ENCODE measurements at regions not wholly inside any gene's neighbourhood (a gene's known extent, or its start where the extent isn't known, plus 50 kb on each side); places are given as distances from the start of the nearest gene placed in this dataset.

- no peak overlapping the region for H2BK12ac ChIP-seq (ENCODE audit: insufficient read length, low read depth, low read length)
- no peak overlapping the region for H3K9ac ChIP-seq (ENCODE audit: extremely low read depth, insufficient read length, low read length)
- H2BK5ac ChIP-seq (ENCODE audit: insufficient read length, low read length): no peak overlapping the region
- no peak overlapping the region for H3T11ph ChIP-seq (ENCODE audit: low read length)
- Mint-ChIP-seq H3K4me3 (no peak overlapping the region), H3K9me3 (peaks cover 7 to 8% of the 10 kb centered on the region in 2 experiments; a peak in 3 of 5 replicates), H3K4me1 (peaks cover 9 to 10% of the 10 kb centered on the region in 2 experiments), H3K36me3 (ENCODE audit: insufficient read depth in 1 of 3, low read depth in 3 of 3) (peaks cover 0 to 7% (median 0%) of the 10 kb centered on the region in 3 experiments; a peak in 3 of 7 replicates), H3K27ac (no peak overlapping the region), H3K27me3 (ENCODE audit: low read depth) (peaks cover 8% of the 10 kb centered on the region)
- no peak overlapping the region for H2BK120ac ChIP-seq (ENCODE audit: low read depth, low read length, poor library complexity, severe bottlenecking)
- H3K4ac ChIP-seq (ENCODE audit: low read depth, low read length): no peak overlapping the region
- H3K79me2 ChIP-seq (ENCODE audit: insufficient read depth, low read length): no peaks in the 10 kb centered on the region
- no peak overlapping the region for H4K5ac ChIP-seq (ENCODE audit: insufficient read length, low read depth, low read length)
- TF ChIP-seq CTCF (conservative IDR thresholded peaks at IDR 0.05): no peak
- no peak overlapping the region for H3K4me2 ChIP-seq (ENCODE audit: insufficient read depth, insufficient read length, low read length)
- H3K79me1 ChIP-seq (ENCODE audit: insufficient read depth, low read depth, low read length, poor library complexity, severe bottlenecking): no peaks in the 10 kb centered on the region
- no peaks in the 10 kb centered on the region for H4K20me1 ChIP-seq (ENCODE audit: control insufficient read depth, insufficient read depth, insufficient read length)
- no CpG with 5 or more reads among the region's 7 CpGs for WGBS (ENCODE audit: extremely low coverage, insufficient read length, low lambda C conversion rate)
- H2BK15ac ChIP-seq (ENCODE audit: low read depth, low read length): no peak overlapping the region
- no peak overlapping the region for H3K56ac ChIP-seq (ENCODE audit: insufficient read length, low read depth, low read length)
- no peak overlapping the region for H3K18ac ChIP-seq (ENCODE audit: insufficient read length, low read depth, low read length)
- H3K4me1 ChIP-seq (ENCODE audit: insufficient read depth, low read length): peaks cover 8% of the 10 kb centered on the region; the same call in 1 of the 2 replicates
- no peaks in the 10 kb centered on the region for H3K23me2 ChIP-seq (ENCODE audit: insufficient read length, low read depth, low read length, poor library complexity, severe bottlenecking)
- no peak overlapping the region for H4K8ac ChIP-seq (replicated peaks; ENCODE audit: insufficient read length, low read depth, low read length)
- H2BK20ac ChIP-seq (ENCODE audit: low read depth, low read length, poor library complexity, severe bottlenecking): no peak overlapping the region
- H3K9me3 ChIP-seq (ENCODE audit: control insufficient read depth, low read depth, low read length): no peaks in the 10 kb centered on the region
- H2AFZ ChIP-seq (ENCODE audit: low read length): no peak overlapping the region
- no peak for DNase-seq
- H3K23ac ChIP-seq (ENCODE audit: insufficient read length, low read depth, low read length): no peak overlapping the region
- no peak overlapping the region for H3K14ac ChIP-seq (ENCODE audit: insufficient read depth, low read length)
- H3K27me3 ChIP-seq (ENCODE audit: insufficient read depth, low read length): no peaks in the 10 kb centered on the region
- H3K27ac ChIP-seq (ENCODE audit: insufficient read length, low read depth, low read length): no peak overlapping the region
- no peak overlapping the region for H4K91ac ChIP-seq (ENCODE audit: insufficient read length, low read depth, low read length)
- no peak overlapping the region for H2AK5ac ChIP-seq (ENCODE audit: insufficient read length, low read length)
Observed at GRCh38 chr18:57230861-57231585, 84.1 kb downstream of the BOD1L2 start.
